HEK293 (cell line): ENCODE measurements at regions not wholly inside any gene's neighbourhood (a gene's known extent, or its start where the extent isn't known, plus 50 kb on each side); places are given as distances from the start of the nearest gene placed in this dataset.

Experiments used
- CTCF ChIP-seq: fragments of 450-650 bp; formaldehyde crosslinking; IDR thresholded peaks from 2 replicates; pipeline ENCODE4 v1.5.1; 2016; ENCODE audit warnings: missing biosample characterization, missing genetic modification characterization
- MYNN ChIP-seq: fragments of 450-650 bp; formaldehyde crosslinking; IDR thresholded peaks from 2 replicates; pipeline ENCODE4 v1.5.1; 2016; ENCODE audit warnings: missing biosample characterization, missing genetic modification characterization, borderline replicate concordance
- PBX3 ChIP-seq: sonication (generic); formaldehyde crosslinking; IDR thresholded peaks from 2 replicates; pipeline ENCODE4 v1.8.1; 2022; ENCODE audit warnings: mild to moderate bottlenecking, moderate library complexity, missing genetic modification reagents
- RBAK ChIP-seq: fragments of 450-650 bp; formaldehyde crosslinking; IDR thresholded peaks from 2 replicates; pipeline ENCODE4 v1.5.1; 2016; ENCODE audit warnings: missing biosample characterization, missing genetic modification characterization
- SETDB1 ChIP-seq: IDR thresholded peaks from one replicate; pipeline ENCODE4 v1.6.1; 2017; ENCODE audit warnings: mild to moderate bottlenecking, low read length, moderate library complexity, mixed read lengths; ENCODE audit not compliant: insufficient read length
- ZFP41 ChIP-seq: fragments of 450-650 bp; formaldehyde crosslinking; IDR thresholded peaks from 2 replicates; pipeline ENCODE4 v1.5.1; 2016; ENCODE audit warnings: missing biosample characterization, missing genetic modification characterization, borderline replicate concordance
- ZNF121 ChIP-seq: fragments of 450-650 bp; formaldehyde crosslinking; IDR thresholded peaks from 2 replicates; pipeline ENCODE4 v1.5.1; 2016; ENCODE audit warnings: missing biosample characterization, missing genetic modification characterization
- ZNF140 ChIP-seq: fragments of 450-650 bp; formaldehyde crosslinking; IDR thresholded peaks from 2 replicates; pipeline ENCODE4 v1.5.1; 2016; ENCODE audit warnings: missing biosample characterization, missing genetic modification characterization
- ZNF211 ChIP-seq: fragments of 450-650 bp; formaldehyde crosslinking; IDR thresholded peaks from 2 replicates; pipeline ENCODE4 v1.5.1; 2016; ENCODE audit warnings: low read depth, missing biosample characterization, missing genetic modification characterization
- ZNF433 ChIP-seq: fragments of 450-650 bp; formaldehyde crosslinking; IDR thresholded peaks from 2 replicates; pipeline ENCODE4 v1.5.1; 2016; ENCODE audit warnings: missing biosample characterization, missing genetic modification characterization, low read depth
- ZNF610 ChIP-seq: fragments of 450-650 bp; formaldehyde crosslinking; IDR thresholded peaks from 2 replicates; pipeline ENCODE4 v1.5.1; 2016; ENCODE audit warnings: missing biosample characterization, missing genetic modification characterization, borderline replicate concordance

- no peak for TF ChIP-seq ZFP41 (tag by site-specific recombination)
- TF ChIP-seq CTCF (tag by site-specific recombination): no peak
- no peak for TF ChIP-seq SETDB1
- no peak for TF ChIP-seq MYNN (tag by site-specific recombination)
- no peak for TF ChIP-seq ZNF433
- TF ChIP-seq ZNF610 (tag by site-specific recombination): no peak
- no peak for TF ChIP-seq ZNF211 (tag by site-specific recombination)
- TF ChIP-seq ZNF121 (tag by site-specific recombination): no peak
- TF ChIP-seq ZNF140 (tag by site-specific recombination): no peak
- no peak for TF ChIP-seq PBX3 (CRISPR knock-in tag)
- TF ChIP-seq RBAK (tag by site-specific recombination): no peak
These were observed 174.8 kb downstream of the LTN1 start for GRCh38 chr21:28817871-28818270.
